K562 (cell line): ENCODE measurements at regions not wholly inside any gene's neighbourhood (a gene's known extent, or its start where the extent isn't known, plus 50 kb on each side); places are given as distances from the start of the nearest gene placed in this dataset.

Source experiments
- BRD4 ChIP-seq: fragments of 200-600 bp; sonication (generic); IDR thresholded peaks from 2 replicates; pipeline ENCODE4 v1.6.1; 2017; ENCODE audit warnings: inconsistent platforms
- BRF1 ChIP-seq: IDR thresholded peaks from 3 replicates; pipeline ENCODE4 v1.6.1; 2011; ENCODE audit warnings: borderline replicate concordance, mild to moderate bottlenecking; ENCODE audit not compliant: insufficient read length; ENCODE audit errors: extremely low read depth
- FOS ChIP-seq: IDR thresholded peaks from 3 replicates; pipeline ENCODE4 v1.6.1; 2011; ENCODE audit not compliant: insufficient read length; ENCODE audit errors: extremely low read depth
- GABPB1 ChIP-seq: sonication (generic); formaldehyde crosslinking; IDR thresholded peaks from 2 replicates; pipeline ENCODE4 v1.8.0; 2022; ENCODE audit warnings: mild to moderate bottlenecking, missing genetic modification reagents
- HDAC6 ChIP-seq: IDR thresholded peaks from 2 replicates; pipeline ENCODE4 v1.6.1; 2012; ENCODE audit warnings: low read depth, mild to moderate bottlenecking, control low read depth, inconsistent platforms, low read length, moderate library complexity
- MITF ChIP-seq: IDR thresholded peaks from 2 replicates; pipeline ENCODE4 v1.6.1; 2014; ENCODE audit warnings: antibody characterized with exemption
- NEUROD1 ChIP-seq: fragments of 150-350 bp; IDR thresholded peaks from 2 replicates; pipeline ENCODE4 v1.6.1; 2014; ENCODE audit warnings: borderline replicate concordance, low read length, low read depth; ENCODE audit not compliant: partially characterized antibody
- NUFIP1 ChIP-seq: fragments of 450-650 bp; IDR thresholded peaks from 2 replicates; pipeline ENCODE4 v1.6.1; 2018; ENCODE audit not compliant: partially characterized antibody
- RBM25 ChIP-seq: fragments of 200-400 bp; formaldehyde crosslinking; IDR thresholded peaks from 2 replicates; pipeline ENCODE4 v1.6.1; 2018; ENCODE audit warnings: low read length, low read depth, moderate library complexity; ENCODE audit not compliant: severe bottlenecking
- ZBTB40 ChIP-seq, 2 experiments: fragments of 450-650 bp in 1 of 2; sonication (generic) in 1 of 2; formaldehyde crosslinking in 1 of 2; IDR thresholded peaks; 2 replicates each; pipeline versions ENCODE4 v1.7.1 to v1.9.0; 2016 to 2022; ENCODE audit warnings: inconsistent platforms in 1 of 2, mild to moderate bottlenecking in 1 of 2, missing genetic modification reagents in 1 of 2
- ZNF253 ChIP-seq: fragments of 250-450 bp; sonication (Bioruptor Pico); conservative IDR thresholded peaks from 2 replicates; pipeline ENCODE4 v1.6.1; 2021; ENCODE audit warnings: mild to moderate bottlenecking
- TF ChIP-seq, protein P1 (sequence below), 2 experiments: fragments of 250-450 bp in 1 of 2; fragments of 450-650 bp in 1 of 2; sonication (Bioruptor Pico) in 1 of 2; IDR thresholded peaks; 2 replicates each; pipeline versions ENCODE4 v1.6.1 to v1.8.0; 2016 to 2021; ENCODE audit warnings: mild to moderate bottlenecking in 2 of 2, moderate library complexity in 2 of 2, missing compliant biosample characterization in 1 of 2, missing genetic modification characterization in 1 of 2
- TF ChIP-seq, protein P2 (sequence below): fragments of 450-650 bp; conservative IDR thresholded peaks from 2 replicates; pipeline ENCODE4 v1.6.1; 2016; ENCODE audit warnings: missing genetic modification characterization, low read depth, mild to moderate bottlenecking, control low read depth, missing compliant biosample characterization

DNA sequence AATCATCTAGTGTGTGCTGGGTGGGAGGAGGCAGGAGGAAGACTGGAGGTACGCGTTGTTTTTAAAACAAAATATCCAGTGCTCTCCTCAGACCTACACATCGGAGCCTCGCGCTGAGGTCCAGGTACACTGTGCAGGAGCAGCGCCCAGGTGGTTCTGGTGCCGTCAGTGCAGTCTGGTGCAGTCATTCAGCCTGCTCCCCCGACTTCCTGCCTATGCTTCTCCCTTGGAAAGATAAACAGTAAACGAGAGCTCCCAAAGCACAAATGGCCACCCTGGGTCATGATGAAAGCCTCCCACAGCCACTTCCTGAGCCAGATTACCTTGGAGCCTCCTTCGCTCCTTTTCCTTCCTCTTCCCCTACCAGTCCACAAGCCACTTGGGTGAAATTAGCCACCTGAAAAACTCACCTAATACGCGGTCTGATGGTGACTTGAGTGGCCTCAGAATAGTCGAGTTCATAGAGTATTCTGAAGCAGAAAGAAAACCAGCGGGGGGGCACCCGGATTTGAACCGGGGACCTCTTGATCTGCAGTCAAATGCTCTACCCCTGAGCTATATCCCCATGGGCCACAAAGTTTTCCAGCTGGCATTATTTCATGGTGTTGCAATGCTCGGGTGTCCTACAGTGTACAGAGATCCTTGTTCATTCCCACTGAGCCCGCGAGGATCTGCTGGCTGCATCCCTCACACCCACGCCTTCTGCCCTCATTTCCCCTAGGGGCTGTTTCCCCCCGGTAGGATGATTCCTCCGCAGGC is 82.5 kb downstream of the ZNF467 start (continued):
- TF ChIP-seq RBM25 (peak; percentile 68), FOS (peak; percentile 24), ZBTB40 (IDR thresholded peaks at IDR 0.05) (peak; percentile 90), ZBTB40 (CRISPR knock-in tag; IDR thresholded peaks at IDR 0.05) (no peak), BRF1 (peak; percentile 99), ZNF253 (0 out of 2 replicates have a peak, but pooled peaks have one; percentile 47), BRD4 (peak; percentile 89; the same call in 1 of the 2 replicates), MITF (0 out of 2 replicates have a peak, but pooled peaks have one; percentile 22), NUFIP1 (no peak), HDAC6 (peak; percentile 57; the same call in 1 of the 2 replicates), GABPB1 (peak; percentile 68; the same call in 1 of the 2 replicates), NEUROD1 (peak; percentile 22)
- TF ChIP-seq, protein P1, sequence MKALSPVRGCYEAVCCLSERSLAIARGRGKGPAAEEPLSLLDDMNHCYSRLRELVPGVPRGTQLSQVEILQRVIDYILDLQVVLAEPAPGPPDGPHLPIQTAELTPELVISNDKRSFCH (CRISPR knock-in tag; IDR thresholded peaks at IDR 0.05), result no peak
- TF ChIP-seq, protein P1 (tag; IDR thresholded peaks at IDR 0.05), result peak; percentile 72; the same call in 1 of the 2 replicates
- TF ChIP-seq, protein P2, sequence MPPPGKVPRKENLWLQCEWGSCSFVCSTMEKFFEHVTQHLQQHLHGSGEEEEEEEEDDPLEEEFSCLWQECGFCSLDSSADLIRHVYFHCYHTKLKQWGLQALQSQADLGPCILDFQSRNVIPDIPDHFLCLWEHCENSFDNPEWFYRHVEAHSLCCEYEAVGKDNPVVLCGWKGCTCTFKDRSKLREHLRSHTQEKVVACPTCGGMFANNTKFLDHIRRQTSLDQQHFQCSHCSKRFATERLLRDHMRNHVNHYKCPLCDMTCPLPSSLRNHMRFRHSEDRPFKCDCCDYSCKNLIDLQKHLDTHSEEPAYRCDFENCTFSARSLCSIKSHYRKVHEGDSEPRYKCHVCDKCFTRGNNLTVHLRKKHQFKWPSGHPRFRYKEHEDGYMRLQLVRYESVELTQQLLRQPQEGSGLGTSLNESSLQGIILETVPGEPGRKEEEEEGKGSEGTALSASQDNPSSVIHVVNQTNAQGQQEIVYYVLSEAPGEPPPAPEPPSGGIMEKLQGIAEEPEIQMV, result no peak
